CD4-positive, alpha-beta T cell treated with Interleukin-2 at 100 ng/mL for 4 hours (primary cell): ENCODE measurements at regions not wholly inside any gene's neighbourhood (a gene's known extent, or its start where the extent isn't known, plus 50 kb on each side); places are given as distances from the start of the nearest gene placed in this dataset.

Experiments
- DNase-seq: peaks from one replicate; pipeline ENCODE4 v3.0.0-alpha.2; 2020; ENCODE audit warnings: low spot score

DNA sequence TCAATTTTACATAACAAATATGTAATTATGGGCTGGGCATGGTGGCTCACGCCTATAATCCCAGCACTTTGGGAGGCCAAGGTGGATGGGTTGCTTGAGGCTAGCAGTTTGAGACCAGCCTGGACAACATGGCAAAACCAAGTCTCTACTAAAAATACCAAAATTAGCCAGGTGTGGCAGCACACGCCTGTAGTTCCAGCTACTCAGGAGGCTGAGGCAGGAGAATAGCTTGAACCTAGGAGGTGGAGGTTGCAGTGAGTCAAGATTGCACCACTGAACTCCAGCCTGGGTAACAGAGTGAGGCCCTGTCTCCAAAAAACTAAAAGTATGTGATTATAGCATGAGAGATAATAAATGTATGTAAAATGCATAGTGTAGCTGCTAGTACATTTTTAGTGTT, 229.0 kb downstream of the PPARGC1A start:
- no peak for DNase-seq

DNA sequence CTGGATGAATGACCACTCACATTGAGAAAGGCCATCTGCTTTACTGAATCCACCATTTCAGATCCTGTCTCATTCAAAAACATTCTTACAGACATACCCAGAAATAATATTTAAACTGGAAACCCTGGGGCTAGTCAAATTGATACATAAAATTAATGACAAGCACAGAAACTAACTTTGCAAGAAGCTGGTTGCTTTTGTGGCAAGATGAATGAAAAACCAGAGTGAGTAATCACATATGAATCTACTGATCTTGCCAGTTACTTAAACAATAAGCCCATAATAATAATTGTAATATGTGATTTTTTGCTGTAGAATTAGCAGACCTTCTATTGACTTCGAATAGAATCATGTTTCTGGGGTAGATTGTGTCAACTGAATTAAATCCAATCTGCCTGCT, 235.1 kb downstream of the PPARGC1A start:
- no peak for DNase-seq

DNA sequence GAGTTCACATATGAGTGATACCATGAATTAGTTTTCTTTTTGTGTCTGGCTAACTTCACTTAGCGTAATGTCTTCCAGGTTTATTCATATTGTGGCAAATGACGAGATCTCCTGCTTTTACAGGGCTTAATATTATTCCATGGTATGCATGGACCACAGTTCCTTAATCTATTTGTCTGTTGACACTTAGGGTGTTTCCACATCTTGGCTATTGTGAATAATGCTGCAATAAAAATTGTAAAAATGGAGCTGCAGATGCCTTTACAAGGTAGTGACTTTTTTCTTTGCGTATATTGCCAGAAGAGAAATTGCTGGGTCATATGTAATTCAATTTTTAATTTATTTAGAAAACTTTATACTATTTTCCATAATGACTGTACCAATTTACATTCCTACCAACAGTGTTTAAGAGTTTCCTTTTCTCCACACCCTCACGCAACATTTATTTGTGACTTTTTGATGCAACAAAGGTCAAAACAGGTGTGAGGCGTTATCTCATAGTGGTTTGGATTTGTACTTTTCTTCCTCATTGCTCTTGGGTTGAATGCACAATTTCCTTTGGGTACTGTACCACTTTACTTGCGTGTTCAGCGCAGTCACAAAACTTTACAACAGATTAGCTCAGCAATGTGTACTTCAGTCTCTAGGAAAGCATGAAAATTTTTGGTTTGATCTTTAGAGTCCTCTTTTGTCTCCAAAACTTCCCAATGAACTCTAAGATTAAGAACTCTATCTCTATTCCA, 240.8 kb downstream of the PPARGC1A start:
- DNase-seq, result no peak

DNA sequence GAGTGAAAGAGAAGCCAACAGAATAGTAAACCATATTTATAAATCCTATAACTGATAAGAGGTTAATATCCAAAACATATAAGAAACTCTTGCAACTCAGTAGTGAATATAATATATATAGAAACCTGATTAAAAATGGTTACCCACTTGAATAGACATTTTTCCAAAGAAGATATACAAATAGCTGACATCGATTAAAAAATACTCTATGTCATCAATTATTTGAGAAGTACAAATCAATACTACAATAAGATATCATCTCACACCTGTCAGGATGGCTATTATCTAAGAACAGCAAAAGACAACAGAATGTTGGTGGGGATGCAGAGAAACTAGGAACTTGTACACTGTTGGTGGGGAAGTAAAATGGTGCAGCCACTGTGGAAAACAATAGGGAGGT, 254.4 kb downstream of the PPARGC1A start:
- no peak for DNase-seq

DNA sequence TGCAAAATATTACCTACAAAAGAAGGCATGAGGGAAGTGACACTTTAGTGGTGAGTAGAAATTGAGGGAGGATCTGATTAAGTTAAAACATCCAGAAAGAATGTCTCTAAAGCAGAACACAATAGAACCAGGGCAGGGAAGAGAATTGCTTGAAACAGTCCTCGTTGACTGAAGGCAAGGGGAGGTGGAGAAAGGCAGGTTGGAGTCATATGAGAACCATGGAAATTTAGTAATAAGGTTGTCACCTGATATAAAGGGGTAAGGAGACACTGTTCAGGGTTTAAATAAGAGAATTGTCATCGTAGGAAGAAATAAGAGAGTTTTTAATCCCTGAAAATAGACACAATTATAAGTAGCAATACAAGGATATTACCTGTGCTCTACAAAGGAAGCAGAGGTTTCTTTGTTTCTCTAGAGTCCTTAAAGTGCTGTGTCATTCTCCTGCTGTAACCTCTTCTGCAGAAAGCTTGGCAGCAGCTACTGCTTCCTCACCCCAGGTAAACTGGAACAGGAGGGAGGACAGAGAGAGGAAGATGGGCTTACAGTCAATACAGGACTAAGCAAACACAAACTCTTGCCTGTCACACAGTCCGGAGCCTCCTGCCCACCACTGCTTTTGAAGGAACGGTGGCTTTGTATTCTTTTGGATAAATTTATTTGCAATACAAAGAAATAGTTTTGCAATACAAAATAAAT, 258.4 kb downstream of the PPARGC1A start:
- no peak for DNase-seq

DNA sequence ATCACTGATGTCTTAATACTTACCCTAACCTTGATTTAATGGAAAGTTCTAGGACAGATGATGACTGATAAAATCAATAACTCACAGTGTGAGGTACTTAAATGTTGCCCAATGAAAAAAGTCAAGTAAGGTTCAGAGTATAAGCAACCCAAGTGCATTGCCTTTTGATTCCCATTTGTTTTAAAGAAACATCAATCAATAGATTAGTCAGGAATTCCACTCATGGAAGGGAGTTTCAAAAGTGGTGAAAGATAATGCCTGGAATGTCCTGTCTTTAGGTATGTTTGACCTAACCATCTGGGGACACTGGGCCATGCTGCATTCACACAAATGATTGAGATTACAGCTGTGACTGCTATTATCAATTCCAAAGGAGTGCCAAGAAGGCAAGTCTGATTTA, 259.7 kb downstream of the PPARGC1A start:
- DNase-seq, result no peak

DNA sequence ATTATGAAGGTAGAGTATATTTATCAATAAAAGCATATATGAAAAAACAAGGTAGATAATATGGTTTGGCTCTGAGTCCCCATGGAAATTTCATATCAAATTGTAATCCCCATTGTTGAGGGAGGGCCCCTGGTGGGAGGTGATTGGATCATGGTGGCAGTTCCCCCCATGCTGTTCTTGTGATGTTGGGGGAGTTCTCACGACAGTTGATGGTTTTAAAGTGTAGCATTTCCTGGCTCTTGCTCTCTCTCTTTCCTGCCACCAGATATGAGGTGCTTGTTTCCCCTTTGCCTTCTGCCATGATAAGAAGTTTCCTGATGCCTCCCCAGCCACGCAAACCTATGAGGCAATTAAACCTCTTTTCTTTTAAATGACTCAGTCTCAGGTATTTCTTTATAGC, 260.4 kb downstream of the PPARGC1A start:
- no peak for DNase-seq

DNA sequence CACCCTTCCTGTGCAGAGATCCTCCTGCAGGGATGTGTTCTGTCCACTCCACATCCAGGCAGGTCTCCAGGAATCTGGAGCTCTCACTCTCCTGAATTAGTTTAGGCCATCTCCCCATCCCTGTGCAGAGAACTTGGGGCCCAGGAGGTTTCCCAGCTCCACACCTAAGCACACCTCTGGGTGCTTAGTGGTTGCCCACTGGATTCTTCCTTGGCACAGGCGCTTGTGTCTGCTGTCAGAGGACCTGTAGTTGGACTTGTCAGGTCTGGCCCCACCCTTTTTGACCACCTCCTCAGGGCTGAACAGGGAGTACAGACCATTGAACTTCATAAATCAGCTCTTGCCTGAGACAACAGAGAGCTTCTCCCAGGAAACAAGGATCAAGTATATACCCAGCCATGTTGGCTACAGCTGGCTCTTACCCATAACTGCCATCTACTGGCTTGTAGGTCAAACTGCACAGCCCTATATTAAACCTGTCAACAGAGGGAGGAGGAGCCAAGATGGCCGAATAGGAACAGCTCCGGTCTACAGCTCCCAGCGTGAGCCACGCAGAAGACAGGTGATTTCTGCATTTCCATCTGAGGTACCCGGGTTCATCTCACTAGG, 275.5 kb downstream of the PPARGC1A start:
- DNase-seq, result no peak

DNA sequence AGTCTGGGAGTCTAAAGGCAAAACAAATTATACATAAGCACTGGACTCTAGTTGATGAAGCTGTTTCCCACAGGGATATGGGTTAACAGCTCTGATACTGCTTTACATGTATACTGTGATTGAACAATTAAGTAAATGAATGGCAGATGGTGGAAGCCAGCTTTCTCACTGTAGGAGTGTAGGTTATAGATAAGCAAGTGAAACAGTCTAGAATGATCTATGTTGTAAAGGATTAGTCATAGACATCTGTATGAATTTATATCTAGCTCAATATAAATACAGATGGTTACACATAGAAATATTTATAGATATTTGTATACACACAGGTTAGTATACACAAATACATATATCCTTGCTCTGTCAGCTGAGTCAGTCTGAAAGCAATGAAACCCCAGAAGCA, 276.1 kb downstream of the PPARGC1A start:
- no peak for DNase-seq

DNA sequence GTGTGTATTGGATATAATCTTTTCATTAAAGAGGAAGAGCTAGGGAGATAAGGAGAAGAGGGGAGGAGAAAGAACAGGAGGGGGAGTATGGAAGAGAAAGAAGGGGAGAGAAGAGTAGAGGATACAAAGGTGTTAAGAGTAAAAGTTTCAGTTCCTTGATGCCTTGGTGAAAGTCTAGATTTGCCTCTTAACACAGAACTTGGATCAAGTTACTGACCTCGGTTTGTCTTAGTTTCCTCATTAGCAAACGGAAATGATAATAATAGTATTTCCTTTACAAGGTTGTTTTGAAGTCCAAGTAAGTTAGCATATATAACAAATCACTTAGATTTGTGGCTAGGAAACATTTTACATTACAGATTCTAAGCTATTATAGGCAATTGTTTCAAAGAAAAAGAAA, 287.1 kb downstream of the PPARGC1A start:
- DNase-seq, result no peak

DNA sequence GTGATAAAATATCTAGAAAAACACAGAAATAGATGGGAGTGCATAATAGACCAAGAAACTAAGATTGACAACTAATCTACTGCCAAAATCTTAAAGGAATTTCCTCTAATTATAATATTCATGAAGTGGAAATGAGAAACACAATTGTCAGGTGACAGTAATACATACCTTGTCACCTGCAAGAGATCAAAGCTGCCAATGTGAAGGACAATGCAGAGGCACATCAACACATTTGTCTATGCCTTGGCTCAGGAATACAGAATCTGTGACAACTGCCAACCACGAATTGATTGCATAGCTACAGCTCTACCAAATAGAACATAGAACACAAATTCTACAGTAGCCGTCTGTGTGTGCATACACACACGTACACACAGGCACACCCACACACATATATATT, 295.7 kb downstream of the PPARGC1A start:
- DNase-seq, result no peak

DNA sequence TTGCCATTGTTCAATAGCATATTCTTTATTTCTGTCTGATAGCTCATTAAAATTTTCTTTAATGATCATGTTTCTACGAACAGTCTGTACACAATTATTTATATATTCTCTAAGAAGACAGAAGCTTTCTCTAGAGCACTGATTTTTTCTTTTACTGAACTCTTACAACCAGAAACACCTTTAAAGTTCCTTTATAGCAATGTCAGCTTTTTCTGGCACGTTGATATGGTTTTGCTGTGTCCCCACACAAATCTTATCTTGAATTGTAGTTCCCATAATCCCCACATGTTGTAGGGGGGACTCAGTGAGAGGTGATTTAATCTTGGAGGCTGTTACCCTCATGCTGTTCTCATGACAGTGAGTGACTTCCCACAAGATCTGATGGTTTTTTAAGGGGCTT, 299.4 kb downstream of the PPARGC1A start:
- no peak for DNase-seq

DNA sequence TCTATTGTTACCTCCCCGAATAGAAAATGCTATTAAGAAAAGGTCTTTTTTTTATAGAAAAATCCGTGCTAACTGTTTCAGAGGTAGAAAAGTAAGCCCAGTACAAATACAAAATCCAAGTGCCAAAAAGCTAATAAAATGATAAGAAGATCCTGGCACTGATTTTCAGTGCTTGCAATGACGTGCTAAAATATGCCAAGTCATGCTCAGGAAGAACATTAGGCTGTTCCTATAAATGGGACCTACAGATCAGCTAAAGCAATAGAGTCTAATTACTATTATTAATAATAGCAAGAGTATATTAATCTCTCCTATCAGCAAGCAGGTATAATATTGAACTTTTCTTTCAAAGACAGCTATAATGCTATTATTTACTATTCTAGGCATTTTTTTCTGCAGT, 305.8 kb downstream of the PPARGC1A start:
- no peak for DNase-seq

DNA sequence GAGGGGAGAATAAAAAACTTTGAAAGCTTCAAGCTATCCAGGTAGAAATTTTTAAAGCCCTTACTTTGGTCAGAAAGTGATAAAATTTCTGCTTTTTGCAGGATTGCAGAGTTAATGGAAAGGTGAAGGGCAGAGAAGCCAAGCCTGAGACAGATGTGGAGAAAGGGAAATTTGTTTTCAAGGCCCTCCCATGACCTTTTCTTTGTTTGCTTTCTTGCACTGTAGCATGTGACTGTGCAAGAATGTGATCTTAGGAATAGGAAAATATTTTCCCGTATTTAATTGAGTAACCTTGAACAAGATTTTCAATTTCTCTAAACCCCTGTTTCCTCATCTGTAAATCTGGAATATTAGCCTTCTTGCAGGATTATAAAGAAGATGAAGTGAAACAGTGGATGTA, 307.2 kb downstream of the PPARGC1A start:
- DNase-seq, result no peak

DNA sequence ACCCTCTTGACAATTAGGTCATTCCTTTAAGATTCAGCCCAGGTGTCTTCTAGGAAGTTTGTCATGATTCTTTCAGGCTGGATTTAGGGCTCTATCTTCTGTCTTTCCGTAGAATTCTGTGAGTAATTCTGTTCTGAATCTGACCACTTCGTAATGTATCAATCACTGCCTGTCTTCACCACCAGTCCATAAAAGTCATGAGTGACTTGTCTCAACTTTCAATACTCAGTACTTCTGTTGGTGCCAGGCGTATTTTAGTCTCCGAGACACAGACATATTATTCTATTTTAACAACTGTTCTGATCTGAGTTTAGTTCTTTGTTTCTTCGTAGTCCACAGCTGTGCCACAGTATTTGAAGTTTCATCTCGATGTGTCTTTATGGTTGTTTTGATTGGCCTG, 310.7 kb downstream of the PPARGC1A start:
- no peak for DNase-seq

DNA sequence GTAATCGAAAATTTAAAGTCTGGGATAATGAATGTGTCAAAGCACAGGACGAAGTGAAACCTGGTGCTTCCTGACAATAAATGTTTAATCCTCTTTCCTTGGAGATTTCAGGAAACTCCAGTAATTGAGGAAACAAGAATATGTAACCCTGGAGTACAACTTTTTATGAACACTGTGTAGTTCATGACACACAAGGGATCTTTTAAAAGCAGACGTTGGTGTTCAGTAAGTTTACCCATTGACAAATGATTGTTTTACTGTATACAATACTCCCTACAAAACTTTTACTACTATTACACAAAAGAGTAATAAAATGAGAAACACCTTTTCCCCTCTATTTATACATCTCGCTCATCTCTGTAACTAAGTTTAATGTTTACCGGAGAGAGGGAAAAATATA, 312.4 kb downstream of the PPARGC1A start:
- DNase-seq, result no peak

DNA sequence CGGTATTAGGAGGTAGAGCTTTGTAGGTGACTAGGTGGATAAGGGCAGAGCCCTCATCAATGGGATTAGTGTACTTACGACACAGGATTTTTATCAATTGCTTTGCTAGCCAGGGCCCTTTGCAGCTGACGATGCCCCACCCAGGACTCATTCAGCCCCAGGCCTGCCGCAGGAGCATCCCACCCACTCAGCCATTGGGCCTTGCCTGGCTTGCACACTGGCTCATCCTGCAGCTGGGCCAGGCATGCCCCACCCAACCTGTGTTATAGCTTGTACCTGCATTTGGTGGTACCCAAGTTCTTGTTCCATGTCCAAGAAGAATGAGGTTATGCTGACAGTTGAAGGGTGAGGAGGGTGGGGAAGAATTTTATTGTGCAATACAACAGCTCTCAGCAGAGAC, 317.5 kb downstream of the PPARGC1A start:
- DNase-seq, result no peak

DNA sequence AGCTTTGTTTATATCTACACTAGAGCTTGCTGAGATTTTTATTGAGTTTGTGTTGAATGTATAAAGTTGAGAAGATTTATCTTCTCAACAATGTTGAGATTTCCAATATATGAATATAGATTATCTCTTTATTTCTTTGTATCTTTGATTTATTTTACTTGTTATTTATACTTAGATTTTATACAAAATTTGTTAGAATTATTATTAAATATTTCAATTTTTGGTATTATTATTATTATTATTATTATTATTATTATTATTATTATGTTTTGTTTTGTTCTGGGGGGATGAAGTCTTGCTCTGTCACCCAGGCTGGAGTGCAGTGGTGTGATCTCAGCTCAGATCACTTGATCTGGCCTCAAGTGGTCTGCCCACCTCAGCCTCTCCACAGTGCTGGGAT, 322.5 kb downstream of the PPARGC1A start:
- DNase-seq, result no peak

DNA sequence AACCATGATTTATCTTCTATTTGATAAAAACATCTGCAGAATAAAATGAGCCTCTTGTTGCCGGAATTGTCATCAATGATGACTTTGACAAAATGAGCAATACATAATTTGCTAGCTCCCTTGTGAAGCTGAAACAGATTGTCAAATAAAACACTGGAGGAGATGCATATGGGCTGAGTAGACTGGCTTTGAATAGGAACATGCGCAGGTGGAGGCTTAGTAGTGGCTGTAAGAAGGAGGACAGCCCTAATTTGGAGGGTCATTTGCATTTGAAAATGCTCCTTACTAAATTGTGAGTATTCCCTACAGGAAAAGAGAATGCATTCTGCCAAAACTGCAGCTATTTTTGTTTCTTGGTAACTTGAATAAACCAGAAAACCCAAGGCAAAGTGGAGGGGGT, 329.1 kb downstream of the PPARGC1A start:
- no peak for DNase-seq

DNA sequence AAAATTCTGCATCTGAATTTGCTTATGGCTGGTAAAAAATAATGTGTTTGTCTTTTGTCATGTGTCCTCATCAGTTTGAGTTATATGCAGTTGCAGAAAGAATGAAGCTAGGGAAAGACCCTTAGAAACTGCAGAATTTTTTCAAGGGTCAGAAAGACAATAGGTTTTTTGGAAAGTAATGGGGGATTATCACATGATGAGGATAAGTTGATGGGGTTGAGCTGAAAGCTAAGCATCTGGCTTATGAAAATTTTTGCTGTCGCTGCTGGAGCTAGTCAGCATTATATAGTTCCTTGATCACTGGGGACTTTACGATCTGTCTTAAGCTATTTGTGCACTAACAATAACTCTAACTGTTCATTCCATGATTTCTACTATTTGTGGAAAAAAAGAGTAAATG, 331.7 kb downstream of the PPARGC1A start:
- no peak for DNase-seq

DNA sequence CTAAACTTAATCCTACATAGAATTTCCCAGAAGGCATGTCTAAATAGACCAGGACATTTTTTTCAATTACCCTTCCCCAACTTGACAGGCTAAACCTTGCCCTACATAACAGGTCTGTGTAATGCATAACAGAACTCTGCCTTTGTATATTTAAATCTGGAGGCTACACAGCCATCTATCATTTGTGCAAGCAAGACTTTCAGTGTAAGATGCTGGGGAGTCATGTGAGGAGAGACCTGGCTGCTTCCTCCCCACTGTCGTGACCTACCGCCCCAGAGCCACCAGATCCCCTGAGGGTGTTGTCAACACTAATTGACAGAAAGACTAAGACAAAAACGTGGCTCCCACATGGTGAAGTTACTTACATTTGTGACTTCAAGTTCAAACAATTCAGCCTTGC, 342.2 kb downstream of the PPARGC1A start:
- no peak for DNase-seq

DNA sequence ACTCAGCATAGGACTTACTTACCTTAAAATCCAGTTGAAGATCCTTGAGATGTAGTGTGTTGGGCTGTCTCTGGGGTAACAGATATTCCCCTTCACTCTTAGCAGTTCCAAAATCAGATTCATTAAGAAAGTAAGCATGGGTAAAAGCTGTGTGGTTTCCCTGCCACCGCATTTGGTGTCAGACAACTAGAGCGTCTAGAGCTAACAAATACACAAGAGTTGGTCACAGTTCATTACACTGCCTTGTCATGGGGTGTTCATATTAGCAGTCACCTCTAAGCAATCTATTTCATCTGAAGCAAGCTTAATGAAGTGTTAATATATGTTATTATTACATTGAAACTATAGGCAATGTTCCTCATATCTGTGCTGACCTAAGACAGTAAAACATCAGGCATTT, 342.8 kb downstream of the PPARGC1A start:
- DNase-seq, result no peak

DNA sequence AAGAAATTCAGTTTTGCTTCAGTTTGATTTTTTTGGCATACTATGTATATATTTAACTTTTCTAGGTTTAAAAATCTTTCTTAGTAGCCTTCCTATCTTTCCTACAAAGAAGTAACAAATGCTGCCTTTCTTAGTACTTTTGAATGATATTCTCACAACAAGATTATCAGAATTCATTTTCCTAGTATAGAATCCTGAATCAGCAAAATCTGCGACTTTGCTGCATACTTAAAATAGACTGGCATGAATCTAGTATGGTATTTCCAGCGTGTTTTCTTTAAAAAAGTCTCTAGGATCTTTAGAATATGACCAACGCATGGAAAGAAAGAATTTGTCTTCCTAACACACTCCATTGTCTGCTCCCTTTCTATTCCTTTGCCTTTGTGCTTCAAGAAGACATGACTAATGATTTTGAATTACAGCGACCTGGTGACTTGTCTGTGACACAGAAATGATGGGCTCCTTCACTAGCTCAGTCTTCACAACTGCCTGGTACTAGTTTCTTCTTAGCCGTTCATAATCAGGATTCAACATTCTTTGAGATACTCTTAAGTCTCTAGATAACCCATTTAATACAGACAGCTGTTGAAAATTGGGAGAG, 349.8 kb downstream of the PPARGC1A start:
- DNase-seq, result no peak
